Posterior cingulate gyrus (tissue), 11 donors: ENCODE measurements at regions not wholly inside any gene's neighbourhood (a gene's known extent, or its start where the extent isn't known, plus 50 kb on each side); places are given as distances from the start of the nearest gene placed in this dataset.
"Not testable (repeated sequence)": the region's sequence is repeated elsewhere in the genome, so short reads cannot be mapped to it uniquely, and the experiment has no call there.

Experiments
- DNase-seq, 10 donors: peaks; one replicate each; pipeline versions ENCODE4 v3.0.0 to v3.0.0-alpha.2; 2020 to 2021; ENCODE audit warnings: mixed read lengths in 3 of 10
- intact Hi-C: fragments of 100-400 bp; cut with DNase I; formaldehyde crosslinking; loops from one replicate; pipeline ENCODE4 v1.15.1; 2023

DNA sequence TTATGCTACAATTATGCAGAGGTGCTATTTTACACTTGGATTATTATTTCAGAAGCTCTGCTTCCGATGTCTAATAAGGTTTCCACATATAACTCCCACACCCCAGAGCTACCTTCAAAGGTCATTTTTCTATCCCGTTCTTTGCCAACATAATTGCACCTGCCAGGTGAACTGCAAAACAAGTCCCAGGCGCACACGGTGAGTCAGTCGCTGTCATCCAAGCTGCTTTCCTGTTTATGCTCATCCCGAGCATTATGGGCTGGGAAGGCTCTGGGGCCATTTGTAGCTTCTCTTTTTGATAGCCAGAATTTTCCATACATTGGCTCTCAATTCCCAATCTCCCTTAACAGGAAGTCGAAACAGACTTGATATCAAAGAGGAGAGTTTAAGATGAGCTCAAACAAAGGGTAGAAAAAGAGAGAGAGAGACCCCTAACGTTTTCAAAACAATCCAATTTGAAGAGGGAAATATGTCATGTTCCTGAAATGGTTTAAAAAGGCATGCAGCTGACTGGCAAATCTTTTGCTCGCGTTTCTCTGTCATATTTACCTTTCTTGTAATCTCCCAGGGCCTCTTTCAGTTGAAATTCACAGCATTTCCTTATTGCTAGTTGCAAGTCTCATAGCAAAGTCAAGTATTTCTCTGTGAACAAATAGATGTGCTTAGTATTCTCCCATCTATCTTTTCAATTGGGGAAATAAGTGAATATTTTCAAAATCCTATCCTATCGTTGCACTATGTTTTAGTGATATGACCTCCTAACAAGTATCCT, 815.9 kb downstream of the KCNA4 start:
- intact Hi-C loops, result no loop called here
- DNase-seq, result no peak

DNA sequence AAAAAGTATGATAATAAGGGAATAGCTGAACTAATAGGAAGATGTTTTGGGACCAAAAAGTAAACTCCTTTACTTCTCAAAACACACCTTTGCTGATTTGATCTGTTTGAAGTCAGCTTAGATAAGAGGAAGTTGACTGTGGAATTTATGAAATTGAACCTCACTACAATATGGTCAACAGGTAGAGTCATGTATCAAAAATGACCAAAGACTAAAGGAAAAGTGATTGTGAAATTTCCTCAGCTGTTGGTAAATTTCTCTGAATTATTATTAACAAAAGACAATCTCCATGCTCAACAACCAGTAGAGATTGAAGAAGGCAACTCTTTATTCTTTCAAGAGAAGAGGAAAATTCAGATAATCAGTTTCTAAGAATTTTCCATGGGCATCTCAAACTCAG, 826.5 kb downstream of the KCNA4 start:
- intact Hi-C loops, result no loop called here
- DNase-seq, result no peak

DNA sequence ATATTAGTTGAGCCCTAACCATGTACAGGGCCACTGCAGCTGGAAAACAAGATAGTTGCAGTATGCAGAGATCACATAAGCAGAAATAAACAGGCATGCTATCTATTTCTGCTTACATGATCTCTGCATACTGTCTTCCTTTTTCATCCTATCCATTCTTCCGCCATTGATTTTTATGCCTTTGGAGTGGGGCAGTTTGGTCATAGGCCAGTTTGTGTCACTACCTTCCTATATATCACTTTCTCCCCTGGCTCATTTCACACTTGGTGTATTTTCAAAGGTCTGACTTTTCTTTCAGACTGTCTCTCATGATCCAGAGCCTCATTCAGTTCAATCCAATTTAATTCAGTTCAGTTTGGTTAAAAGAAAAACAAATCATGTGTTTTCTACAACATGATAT, 829.6 kb downstream of the KCNA4 start:
- intact Hi-C loops, result no loop called here
- no peak for DNase-seq

DNA sequence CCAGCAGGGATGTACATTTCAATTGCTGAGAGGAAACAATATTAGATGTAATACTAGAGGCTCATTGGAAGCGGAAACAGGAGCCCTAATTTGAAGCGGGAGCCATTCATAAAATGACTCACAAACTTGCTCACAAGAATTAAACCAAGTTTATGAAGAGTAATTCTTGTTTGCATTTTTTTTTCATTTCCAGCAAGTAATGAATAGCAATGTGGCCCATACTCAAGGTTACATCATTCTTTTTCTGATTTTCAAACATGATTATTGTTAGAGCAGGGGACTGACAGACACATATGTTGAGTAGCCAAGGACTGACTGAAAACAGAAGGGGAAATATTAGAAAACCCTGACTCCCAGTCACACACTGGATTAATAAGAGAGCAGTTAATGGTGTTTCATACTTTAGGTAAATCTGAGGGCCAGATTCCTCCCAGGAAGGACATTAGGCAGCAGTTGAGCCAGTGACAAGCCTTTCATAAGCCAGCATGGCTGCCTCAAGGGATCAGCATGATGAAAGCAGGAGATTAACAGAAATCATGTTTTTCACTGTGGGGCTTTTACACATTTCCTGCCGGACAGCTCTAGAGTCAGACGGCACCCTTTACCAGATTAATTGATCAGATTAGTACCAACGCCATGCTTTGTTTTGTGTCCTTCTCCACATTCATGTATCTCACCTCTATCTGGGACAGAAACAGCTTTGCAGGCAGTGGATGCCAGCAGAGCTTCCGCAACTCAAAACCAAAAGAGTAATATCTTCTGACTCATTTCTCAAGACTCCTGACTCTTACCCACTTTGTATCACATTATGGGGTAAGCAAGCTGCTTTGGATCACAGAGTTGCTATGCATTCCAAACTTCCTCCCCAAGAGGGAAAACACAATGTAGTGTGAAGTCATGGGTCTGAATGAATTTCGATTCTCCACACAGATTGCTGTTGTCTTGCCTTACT, 831.6 kb downstream of the KCNA4 start:
- intact Hi-C loops, result no loop called here

DNA sequence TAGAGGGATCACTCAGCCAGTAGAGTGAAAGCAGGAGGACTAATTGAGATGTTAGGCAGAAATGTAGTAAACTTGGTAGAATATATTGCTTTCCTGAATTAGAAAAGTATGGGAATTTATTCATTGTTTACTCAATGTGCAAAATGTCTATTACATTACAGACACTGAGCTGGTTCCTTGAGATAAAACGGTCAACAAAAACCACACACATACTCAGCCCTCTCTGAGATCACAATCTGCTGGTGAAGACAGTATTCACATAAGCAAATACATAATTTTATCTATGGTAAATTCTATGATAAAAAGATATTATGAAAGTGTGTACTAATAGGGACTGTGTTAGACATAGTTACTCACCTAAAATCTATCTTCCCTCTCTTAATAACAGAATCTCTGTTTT, 833.5 kb downstream of the KCNA4 start:
- DNase-seq, result no peak
- intact Hi-C loops, result no loop called here

More for the DNA sequence above, 831.6 kb downstream of the KCNA4 start:
- DNase-seq, result no peak

DNA sequence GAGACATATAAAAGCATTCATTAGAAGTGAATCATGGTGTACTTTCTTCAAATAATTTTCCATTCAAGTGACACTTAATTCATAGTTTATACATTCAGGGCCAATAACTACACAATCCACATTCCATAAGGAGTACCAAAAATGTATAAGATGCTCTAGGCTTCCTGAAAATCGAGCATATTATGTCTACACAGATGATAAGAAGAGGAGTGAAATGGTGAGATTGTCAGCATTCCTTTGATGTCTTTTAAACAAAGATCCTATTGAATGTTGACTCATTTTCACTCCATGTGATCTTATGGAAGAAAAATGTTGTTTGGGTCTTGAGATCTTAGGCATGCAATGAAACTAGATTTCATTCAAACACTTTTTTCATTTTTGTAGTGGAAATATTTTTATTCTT, 843.2 kb downstream of the KCNA4 start:
- intact Hi-C loops, result no loop called here
- DNase-seq, result no peak

DNA sequence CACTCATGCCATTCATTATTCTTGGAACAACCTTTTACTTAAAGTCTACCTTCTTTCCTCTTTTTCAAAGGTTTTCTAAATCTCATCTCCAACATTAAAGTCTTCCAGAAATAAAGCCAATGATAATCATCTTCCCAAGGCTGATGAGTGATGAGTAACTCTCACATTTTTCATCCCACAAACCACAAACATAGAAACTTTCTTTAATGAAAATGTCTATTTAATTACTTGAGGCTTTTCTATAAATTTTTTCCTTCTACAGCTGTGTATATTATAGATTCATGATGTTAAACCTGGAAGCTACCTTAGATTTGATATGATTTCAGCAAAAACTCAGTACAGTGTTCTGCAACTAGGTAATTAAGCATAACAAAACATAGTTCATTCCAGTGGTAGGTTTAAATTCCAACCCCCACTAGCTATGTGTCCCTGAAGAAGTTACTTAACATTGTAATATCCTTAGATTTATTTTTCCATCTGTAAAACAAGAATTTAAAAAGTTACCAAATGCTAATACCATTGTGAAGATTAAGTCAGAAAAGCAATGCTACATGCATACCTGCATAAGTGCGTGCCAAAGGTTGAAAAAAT, 845.4 kb downstream of the KCNA4 start:
- intact Hi-C loops, result no loop called here
- DNase-seq, result no peak

DNA sequence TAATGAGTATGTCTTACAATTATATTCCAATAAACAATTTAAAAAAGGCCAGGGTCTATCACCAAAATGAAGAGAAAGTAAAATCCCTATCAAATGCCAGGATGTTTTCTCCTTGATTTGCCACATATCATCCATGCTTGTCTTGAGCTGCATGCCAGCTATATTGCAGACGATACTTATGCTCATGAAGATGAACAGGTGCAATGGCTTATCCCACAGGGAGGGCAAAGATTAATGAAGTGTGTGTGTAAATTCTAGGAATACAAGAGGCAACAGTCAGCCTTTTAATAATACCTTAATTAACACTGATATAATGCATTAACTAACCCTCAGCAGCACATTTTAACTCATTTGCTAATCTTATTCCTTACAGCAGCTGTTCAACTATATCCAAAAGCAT, 850.5 kb downstream of the KCNA4 start:
- intact Hi-C loops, result no loop called here

DNA sequence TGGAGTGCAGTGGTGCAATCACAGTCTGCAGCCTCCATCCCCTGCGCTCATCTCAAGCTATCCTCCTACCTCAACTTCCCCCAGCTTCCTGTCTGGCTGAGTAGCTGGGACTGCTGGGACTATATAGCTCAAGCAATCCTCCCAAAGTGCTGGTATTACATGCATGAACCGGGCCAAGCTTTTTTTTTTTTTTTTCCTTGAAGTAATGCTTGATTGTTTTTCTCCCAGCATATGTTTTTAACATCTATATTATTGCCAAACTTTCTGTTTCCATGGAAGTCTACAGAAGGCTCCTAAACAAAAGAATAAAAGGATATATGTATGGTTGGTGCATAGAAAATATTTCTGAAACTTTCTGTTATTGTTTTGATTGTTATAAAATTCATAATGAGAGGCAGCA, 853.6 kb downstream of the KCNA4 start:
- DNase-seq, result no peak
- intact Hi-C loops, result no loop called here

More for the DNA sequence above, 850.5 kb downstream of the KCNA4 start:
- no peak for DNase-seq

DNA sequence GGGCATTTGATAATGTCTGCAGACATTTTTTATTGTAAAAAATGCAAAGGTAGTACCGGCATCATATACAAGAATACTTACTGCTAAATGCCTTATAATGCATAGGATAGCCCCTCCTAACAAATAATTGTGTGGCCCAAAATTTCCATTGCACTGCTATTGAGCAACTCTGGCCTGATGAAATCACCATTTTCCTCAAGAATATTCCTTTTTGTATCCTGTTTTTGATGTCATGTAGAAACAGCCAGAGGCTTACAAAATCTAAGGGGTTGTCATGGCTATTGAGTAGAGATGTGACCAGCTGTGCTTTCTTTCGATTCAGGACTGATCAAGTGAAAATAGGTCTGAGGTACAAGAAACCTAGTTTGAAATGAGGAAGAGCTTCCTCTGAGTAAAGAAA, 854.3 kb downstream of the KCNA4 start:
- no peak for DNase-seq
- intact Hi-C loops, result no loop called here

DNA sequence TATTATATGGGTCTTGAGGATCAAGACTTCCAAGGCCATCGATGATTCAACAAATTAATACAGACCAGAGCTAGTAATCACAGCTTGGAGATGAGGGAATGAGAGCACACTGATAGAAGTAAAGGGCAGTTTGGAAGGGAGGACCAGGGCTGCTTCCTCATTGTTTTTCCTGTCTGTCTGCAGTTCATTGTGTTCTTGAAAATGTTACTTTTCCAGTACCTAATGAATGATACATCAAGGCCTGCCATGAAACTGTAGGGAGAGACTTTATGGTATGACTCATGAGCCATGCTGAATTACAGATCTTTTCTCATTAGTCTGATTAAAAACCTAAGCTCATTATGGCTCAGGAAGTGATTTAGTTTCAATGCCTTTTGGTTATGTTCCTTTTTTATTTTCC, 855.6 kb downstream of the KCNA4 start:
- intact Hi-C loops, result no loop called here
- no peak for DNase-seq

DNA sequence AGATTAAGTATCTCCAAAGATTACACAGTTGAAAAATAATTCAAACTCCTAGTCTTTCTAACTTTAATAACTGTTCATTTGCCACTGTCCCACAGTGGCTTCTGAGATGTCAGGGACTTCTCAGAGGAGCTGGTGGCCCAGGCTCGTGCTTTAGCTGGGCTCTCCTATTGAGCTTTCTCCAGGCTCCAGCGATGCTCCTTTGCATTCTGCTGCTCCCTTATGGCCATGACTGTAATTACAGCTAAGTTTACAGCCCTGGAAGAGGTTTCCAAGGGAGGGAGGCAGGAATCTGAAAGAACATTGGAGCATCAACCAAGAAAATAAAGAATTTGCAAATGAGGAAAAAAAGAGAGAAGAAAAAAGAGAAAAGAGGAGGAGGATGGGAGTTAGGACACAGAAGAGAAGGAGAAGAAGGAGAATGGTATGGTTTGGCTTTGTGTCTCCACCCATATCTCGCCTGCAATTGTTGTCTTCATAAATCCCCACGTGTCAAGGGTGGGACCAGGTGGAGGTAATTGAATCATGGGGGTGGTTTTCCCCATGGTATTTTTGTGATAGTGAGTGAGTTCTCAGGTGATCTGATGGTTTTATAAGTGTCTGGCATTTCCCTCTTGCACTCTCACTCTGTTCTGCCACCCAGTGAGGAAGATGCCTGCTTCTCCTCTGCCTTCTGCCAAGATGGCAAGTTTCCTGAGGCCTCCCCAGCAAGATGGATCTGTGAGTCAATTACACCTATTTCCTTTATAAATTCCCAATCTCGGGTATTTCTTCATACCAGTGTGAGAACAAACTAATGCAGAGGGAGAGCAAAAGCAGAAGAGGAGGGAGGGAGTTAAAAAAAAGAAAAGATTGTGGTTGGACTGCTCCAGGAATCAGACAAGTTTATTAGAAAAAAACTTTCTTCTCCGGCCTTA, 857.0 kb downstream of the KCNA4 start:
- intact Hi-C loops, result no loop called here
- peak in 8 of 10 donors; percentile 10 to 86 (median 17) for DNase-seq

DNA sequence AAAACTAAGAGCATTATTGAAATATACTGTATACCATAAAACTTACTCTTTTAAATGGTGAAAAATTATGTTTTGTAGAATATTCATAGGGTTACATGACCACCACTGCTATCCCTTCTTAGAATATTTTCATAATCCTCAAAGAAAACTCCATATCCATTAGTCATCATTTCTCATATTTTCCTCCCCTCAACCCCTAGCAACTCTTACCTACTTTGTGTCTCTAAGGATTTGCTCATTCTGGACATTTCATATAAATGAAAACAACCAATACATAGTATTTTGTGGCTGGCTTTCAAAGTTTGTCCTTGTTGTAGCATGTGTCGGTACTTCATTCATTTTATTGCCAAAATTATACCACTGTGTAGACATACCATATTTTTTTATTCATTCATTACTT, 863.8 kb downstream of the KCNA4 start:
- intact Hi-C loops, result no loop called here
- no peak for DNase-seq

DNA sequence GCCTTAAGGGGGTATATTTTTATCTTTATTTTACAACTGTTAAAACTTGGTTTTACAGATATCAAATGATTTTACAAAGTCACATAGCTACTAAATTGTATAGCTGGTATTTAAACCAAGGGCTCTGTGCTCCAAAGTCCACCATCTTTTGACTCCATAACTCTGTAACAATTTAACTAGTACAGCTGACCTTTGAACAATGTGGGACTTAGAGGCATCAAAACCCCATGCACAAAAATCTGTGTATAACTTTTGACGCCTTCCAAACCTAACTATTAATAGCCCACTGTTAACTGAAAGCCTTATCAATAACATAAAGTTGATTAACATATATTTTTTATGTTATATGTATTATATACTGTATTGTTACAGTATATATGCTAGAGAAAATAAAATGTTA, 874.3 kb downstream of the KCNA4 start:
- intact Hi-C loops, result not testable (repeated sequence)

DNA sequence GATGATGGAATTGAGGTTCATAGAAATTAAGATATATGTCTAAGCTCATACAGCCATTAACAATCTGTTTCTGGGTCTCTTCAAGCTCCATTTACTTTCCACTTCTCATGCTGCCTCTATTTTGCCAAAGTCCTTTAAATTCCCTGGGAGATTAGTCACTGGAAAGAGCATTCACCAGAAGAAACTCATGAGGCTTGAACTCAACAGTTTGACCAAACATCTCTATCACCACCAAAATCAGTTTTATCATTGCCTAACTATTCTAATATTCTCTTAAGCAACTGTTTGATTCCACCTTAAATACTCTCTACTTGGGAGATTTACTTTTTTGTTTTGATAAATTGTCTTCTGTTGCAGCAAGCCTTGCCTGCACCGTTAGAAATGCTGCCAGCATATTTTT, 881.3 kb downstream of the KCNA4 start:
- intact Hi-C loops, result no loop called here
- DNase-seq, result no peak

More for the DNA sequence above, 874.3 kb downstream of the KCNA4 start:
- not testable (repeated sequence) for DNase-seq

DNA sequence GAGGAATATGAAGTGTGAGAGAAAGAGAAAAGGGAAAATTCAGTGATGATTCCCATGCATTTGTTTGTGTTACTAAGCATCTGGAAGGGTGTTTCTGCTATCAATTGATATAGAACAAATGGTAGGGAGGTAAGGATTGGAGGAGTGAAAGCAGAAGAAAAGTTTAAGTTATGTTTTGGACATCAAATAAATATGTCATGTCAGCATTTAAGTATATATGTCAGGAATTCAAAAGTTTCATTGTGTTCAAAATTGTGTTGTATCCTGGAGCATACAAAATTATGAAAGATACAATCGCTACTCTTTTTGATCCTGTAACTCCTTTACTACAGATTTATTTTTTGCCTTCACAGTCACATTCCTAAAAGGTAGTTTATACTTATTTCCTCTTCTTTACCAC, 885.8 kb downstream of the KCNA4 start:
- no peak for DNase-seq
- intact Hi-C loops, result no loop called here

DNA sequence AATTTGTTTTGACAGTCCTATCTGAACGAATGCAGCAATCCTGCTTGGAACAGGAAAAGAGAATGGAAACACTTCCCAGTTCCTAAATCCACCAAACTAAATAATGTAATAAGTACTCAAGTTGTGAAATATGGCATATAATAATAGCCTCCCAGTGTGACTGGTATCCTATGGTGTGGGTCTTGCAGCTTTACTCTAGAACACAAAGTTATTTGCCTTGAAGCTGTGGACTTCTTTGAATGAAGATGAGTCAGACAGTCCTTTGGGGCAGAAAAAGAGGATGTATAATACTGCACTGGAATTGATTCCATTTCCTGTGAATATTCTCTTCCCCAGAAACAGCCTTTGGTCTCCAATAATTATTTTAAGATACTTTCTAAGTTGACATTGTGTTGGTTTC, 887.0 kb downstream of the KCNA4 start:
- DNase-seq, result no peak
- intact Hi-C loops, result no loop called here

DNA sequence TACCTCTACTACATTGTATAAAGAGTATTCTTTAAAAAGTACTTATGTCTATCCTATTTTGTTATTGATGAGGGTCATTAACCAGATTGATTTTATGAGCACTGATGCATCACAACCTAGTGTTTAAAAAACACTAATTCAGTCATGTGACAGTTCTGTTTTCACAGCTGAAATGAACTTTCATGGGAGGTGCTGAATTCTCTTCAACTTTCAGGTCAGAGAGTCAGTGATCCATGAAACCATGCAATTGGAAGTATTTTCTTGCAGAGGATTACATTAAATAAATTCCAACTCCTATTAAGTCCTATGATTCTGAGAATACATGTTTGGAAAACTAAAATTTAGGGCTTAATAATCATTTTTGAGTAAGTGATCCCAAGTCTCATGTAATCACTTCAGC, 889.4 kb downstream of the KCNA4 start:
- intact Hi-C loops, result no loop called here
- no peak for DNase-seq

DNA sequence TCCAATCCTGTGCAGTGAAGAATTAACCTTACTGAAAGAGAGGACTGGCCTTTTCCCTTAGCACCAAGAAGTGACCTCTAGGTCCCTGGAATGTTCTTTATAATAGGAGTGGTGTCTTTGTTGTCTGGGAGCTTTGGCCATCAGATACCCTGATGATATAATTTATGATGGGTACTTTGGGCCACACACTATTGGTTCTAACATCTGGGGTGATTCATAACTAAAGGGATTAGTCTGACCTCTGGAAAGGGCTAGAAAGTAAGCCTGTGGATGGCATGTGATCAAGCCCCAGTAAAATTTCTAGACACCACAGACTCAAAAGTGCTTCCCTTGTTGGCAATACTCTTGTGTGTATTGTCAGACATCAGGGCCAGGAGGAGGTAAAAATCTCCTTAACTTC, 891.2 kb downstream of the KCNA4 start:
- intact Hi-C loops, result no loop called here
- no peak for DNase-seq

DNA sequence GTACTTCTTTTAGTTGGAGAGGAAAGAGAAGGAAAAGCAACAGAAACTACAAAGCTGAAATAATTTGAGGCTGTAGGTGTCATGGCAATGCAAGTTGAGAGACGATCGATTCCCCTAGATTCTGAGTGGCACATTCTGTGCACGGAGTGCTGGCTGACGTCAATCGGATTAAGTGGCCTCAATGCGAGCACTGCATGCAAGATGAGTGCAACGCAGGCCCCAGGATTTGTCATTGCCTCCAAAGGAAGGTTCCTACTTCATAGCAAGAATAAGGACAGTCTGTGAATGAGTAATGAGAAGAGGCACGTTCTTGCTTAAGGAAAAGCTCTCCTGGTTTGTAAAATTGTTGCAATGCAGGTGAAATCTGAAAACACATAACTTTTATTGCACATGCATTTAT, 892.4 kb downstream of the KCNA4 start:
- intact Hi-C loops, result no loop called here
- DNase-seq, result no peak
